HEK293 (cell line): ENCODE measurements at regions not wholly inside any gene's neighbourhood (a gene's known extent, or its start where the extent isn't known, plus 50 kb on each side); places are given as distances from the start of the nearest gene placed in this dataset.

Experiments
- CTCF ChIA-PET: fragments of 350-600 bp; formaldehyde crosslinking; extraction: SDS; loops from one replicate; lab custom pipeline; 2021; ENCODE audit warnings: antibody characterized with exemption; lab: Yijun Ruan, JAX
- POLR2A ChIA-PET: fragments of 300-600 bp; formaldehyde crosslinking; extraction: SDS; loops from one replicate; lab custom pipeline; 2020; ENCODE audit warnings: antibody characterized with exemption, inconsistent platforms; lab: Yijun Ruan, JAX
- H3K27ac ChIP-seq: fragments of 200-500 bp; sonication (Bioruptor generic); 2 replicates; pipeline ENCODE4 v1.5.1; 2014; ENCODE audit warnings: low read depth, low read length, control low read depth, inconsistent platforms; ENCODE audit errors: extremely low read depth
- H3K36me3 ChIP-seq, 2 experiments: fragments of 200-500 bp in 1 of 2; sonication (Bioruptor generic) in 1 of 2; 1 replicate in 1 of 2; 2 replicates in 1 of 2; pipeline ENCODE4 v1.5.1; 2014 to 2017; ENCODE audit warnings: inconsistent platforms in 2 of 2, low read length in 2 of 2; ENCODE audit not compliant: control insufficient read depth in 2 of 2, insufficient read depth in 1 of 2
- H3K4me1 ChIP-seq: fragments of 200-500 bp; sonication (Bioruptor generic); 2 replicates; pipeline ENCODE4 v1.5.1; 2014; ENCODE audit warnings: mild to moderate bottlenecking, low read length, inconsistent platforms; ENCODE audit not compliant: control insufficient read depth, insufficient read depth
- H3K4me3 ChIP-seq: 2 replicates; pipeline ENCODE4 v1.5.1; 2011; ENCODE audit warnings: low read depth, mild to moderate bottlenecking, control low read depth, low read length, moderate library complexity
- H3K9me3 ChIP-seq: fragments of 200-500 bp; sonication (Bioruptor generic); 2 replicates; pipeline ENCODE4 v1.5.1; 2014; ENCODE audit warnings: low read depth, low read length, inconsistent platforms; ENCODE audit not compliant: control insufficient read depth, insufficient read depth
- KLF7 ChIP-seq: fragments of 450-650 bp; formaldehyde crosslinking; IDR thresholded peaks from 2 replicates; pipeline ENCODE4 v1.5.1; 2016; ENCODE audit warnings: missing biosample characterization, missing genetic modification characterization, borderline replicate concordance
- PRDM2 ChIP-seq: fragments of 450-650 bp; formaldehyde crosslinking; IDR thresholded peaks from 2 replicates; pipeline ENCODE4 v1.5.1; 2016; ENCODE audit warnings: missing biosample characterization, missing genetic modification characterization, borderline replicate concordance
- ZBTB10 ChIP-seq: fragments of 450-650 bp; formaldehyde crosslinking; IDR thresholded peaks from 2 replicates; pipeline ENCODE4 v1.5.1; 2016; ENCODE audit warnings: missing biosample characterization, missing genetic modification characterization
- ZNF10 ChIP-seq: fragments of 450-650 bp; formaldehyde crosslinking; IDR thresholded peaks from 2 replicates; pipeline ENCODE4 v1.5.1; 2017; ENCODE audit warnings: missing biosample characterization, missing genetic modification characterization
- ZNF202 ChIP-seq: fragments of 450-650 bp; formaldehyde crosslinking; IDR thresholded peaks from 2 replicates; pipeline ENCODE4 v1.5.1; 2016; ENCODE audit warnings: missing biosample characterization, missing genetic modification characterization, borderline replicate concordance
- ZNF223 ChIP-seq: fragments of 450-650 bp; formaldehyde crosslinking; IDR thresholded peaks from 2 replicates; pipeline ENCODE4 v1.5.1; 2016; ENCODE audit warnings: missing biosample characterization, missing genetic modification characterization
- ZNF398 ChIP-seq: fragments of 450-650 bp; formaldehyde crosslinking; IDR thresholded peaks from 2 replicates; pipeline ENCODE4 v1.5.1; 2017; ENCODE audit warnings: missing biosample characterization, missing genetic modification characterization
- ZNF416 ChIP-seq: fragments of 450-650 bp; formaldehyde crosslinking; IDR thresholded peaks from 2 replicates; pipeline ENCODE4 v1.5.1; 2016; ENCODE audit warnings: missing biosample characterization, missing genetic modification characterization
- ZNF501 ChIP-seq: fragments of 450-650 bp; formaldehyde crosslinking; IDR thresholded peaks from 2 replicates; pipeline ENCODE4 v1.5.1; 2016; ENCODE audit warnings: missing biosample characterization, missing genetic modification characterization
- ZNF610 ChIP-seq: fragments of 450-650 bp; formaldehyde crosslinking; IDR thresholded peaks from 2 replicates; pipeline ENCODE4 v1.5.1; 2016; ENCODE audit warnings: missing biosample characterization, missing genetic modification characterization, borderline replicate concordance

DNA sequence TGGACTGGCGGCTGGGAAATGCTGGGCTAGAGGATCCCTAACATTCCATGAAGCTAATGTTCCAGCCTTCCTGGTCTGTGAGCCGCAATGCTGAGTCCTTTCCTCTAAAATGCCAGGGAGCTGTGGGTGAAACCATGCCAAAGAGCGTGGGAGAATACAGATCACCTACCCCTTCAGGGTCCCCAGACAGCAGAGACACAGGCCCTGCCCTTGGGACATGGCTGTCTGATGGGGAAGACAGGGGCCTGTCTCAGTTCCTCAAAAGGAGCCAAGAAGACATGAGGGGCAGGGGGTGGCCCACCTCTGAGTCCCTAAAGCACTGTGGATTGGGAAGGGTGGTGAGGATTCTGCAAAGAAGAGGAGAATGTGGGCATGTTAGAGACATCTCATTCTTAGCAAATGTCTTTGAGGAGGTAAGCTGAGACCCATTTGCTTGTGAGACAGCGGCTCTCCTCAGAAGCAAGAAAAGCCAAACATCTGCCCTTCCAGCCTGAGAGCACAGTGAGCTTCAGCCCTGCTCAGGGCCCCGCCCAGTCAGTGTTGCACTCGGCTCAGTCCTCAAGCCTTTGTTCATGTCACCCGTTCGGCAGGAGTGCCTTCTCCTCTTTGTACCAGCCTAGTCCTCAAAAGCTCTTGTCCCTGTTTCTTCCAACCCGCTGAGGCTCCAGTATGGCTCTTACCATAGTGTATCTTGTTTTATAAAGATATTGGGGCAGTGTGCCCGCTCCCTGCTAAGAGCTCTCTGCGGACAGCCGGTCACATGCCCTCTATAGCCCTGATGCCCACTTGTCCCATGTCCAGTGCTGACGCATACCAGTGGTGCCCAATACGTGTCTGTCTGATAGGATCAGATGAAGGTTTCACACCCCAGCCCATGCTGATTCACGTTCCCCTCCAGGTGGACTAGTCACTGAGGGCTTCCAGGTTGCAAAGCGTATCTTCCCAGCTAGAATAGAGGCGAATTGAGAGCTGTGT is 286.2 kb downstream of the CYP26B1 start (continued):
- TF ChIP-seq ZBTB10 (no peak), PRDM2 (tag by site-specific recombination) (no peak), ZNF610 (tag by site-specific recombination) (no peak), ZNF501 (tag by site-specific recombination) (no peak)

DNA sequence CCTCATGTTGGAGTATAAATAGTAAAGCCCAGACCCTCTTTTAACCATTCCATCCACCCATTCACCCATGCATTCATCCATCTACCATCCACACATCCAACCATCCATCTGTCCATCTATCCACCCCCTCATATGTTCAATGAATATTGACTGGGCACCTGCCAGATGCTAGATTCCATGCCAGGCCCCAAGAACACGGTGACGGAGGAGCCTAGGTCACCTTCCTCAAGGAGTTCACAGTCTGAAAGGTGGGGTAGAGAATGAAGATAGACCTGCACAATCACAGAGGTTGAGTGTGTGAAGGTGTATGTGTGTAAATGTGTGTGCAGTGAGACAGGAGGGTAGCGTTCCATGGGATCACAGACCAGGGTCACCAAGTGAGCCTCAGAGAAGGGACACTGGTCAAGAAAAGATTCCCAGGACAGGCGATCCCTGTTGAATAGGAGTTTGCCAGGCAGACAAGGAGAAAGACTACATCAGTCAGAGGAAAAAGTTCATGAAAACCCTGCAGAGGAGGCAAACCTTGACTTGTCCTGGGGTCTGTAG is 287.2 kb downstream of the CYP26B1 start:
- TF ChIP-seq ZNF398 (no peak), KLF7 (no peak), ZNF610 (tag by site-specific recombination) (no peak), ZNF10 (tag by site-specific recombination) (no peak)
- POLR2A ChIA-PET = no interaction called here
- CTCF ChIA-PET = no interaction called here

DNA sequence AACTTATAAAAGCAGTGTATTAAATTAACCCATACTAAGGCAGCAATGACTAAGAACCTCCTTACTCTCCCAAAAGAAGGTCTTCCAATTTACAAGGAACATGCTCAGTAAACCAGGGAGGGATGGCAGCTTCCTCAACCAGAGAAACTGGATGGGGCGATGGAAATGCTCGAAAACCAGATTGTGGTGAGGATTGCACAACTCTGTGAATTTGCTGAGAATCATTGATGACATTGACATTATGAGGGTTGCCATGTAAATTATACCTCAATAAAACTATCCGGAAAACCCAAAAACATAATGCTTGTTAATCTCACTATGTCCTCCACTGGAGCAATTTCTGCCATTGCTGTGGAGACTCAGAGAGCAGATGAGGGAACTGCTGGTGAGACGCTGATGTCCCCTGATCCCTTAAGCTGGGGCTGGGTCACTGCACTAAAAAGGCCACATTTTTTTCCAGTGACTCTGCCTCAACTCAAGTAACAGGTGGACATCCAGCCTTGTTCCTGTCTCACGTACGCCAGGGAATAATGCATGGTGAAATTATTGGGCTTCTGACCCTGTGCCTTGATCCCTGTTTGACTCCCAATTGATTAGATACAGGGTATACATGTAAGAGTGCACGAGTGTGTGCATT is 288.3 kb downstream of the CYP26B1 start:
- Histone ChIP-seq H3K4me3 (no peak overlapping the region), H3K4me1 (no peaks in the 10 kb centered on the region), H3K9me3 (no peaks in the 10 kb centered on the region), H3K27ac (no peak overlapping the region), H3K36me3 (no peaks in the 10 kb centered on the region)
- TF ChIP-seq ZNF416 (tag by site-specific recombination) (no peak), ZNF223 (tag by site-specific recombination) (no peak), ZNF202 (tag by site-specific recombination) (no peak)
- ChIA-PET CTCF (no interaction called here), POLR2A (no interaction called here)

More for the DNA sequence above, 287.2 kb downstream of the CYP26B1 start:
- Histone ChIP-seq H3K36me3 (no peaks in the 10 kb centered on the region), H3K9me3 (no peaks in the 10 kb centered on the region), H3K27ac (no peak overlapping the region), H3K4me3 (no peak overlapping the region), H3K4me1 (no peaks in the 10 kb centered on the region)
